ENCODE measurements at regions not wholly inside any gene's neighbourhood (a gene's known extent, or its start where the extent isn't known, plus 50 kb on each side); places are given as distances from the start of the nearest gene placed in this dataset.
"Not testable (repeated sequence)": the region's sequence is repeated elsewhere in the genome, so short reads cannot be mapped to it uniquely, and the experiment has no call there.

GRCh38 chr10:23975431-23975830 is 233.5 kb upstream of the KIAA1217 start:
- no peak for FAIRE-seq

DNA sequence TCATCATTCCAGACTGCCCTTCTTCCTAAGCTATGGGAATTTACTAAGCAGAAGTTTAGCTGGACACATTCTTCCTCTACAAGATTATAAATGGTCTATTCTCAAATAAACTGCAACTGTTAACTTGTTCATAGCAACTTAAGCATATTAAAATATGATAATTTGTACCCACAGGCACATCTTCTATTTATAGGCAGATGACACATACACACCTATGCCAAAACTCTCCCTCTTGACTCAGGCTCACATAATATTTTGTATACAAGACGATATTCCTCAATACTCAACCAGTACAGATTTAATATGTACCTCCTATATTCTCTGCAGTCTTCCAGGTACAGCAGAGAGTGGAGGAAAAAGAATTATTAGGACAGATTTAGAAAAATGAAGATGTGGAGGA is 232.7 kb upstream of the KIAA1217 start:
- FAIRE-seq, result no peak

GRCh38 chr10:23978317-23978716 is 230.6 kb upstream of the KIAA1217 start:
- FAIRE-seq, result no peak

GRCh38 chr10:23980094-23980493 is 228.8 kb upstream of the KIAA1217 start:
- FAIRE-seq, result no peak

- no peak for FAIRE-seq
These were observed 227.2 kb upstream of the KIAA1217 start for GRCh38 chr10:23981520-23982309.

- not testable (repeated sequence) for FAIRE-seq
These were observed 224.5 kb upstream of the KIAA1217 start for GRCh38 chr10:23984405-23984804.

DNA sequence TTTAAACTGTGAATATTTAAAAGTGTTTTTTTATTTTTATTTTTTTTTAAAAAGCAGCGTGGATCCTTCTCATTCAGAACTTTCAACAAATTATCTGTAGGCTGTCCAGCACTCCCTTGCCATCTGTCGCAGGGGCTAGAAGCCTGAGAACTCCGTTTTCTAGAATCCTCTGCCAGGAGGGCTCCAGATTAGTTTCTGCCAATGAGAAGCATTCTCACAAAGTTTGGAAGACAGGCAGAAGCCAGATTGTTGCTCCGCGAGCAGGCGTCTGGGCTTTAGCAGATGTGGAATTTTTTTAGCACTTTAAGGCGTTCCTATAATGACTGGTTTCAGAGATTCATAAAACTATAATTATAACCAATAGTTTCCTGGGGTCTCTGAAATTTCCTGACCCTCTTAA is 220.9 kb upstream of the KIAA1217 start:
- no peak for FAIRE-seq

- FAIRE-seq, result peak; percentile 99
These were observed 214.4 kb upstream of the KIAA1217 start for GRCh38 chr10:23994459-23995046.

DNA sequence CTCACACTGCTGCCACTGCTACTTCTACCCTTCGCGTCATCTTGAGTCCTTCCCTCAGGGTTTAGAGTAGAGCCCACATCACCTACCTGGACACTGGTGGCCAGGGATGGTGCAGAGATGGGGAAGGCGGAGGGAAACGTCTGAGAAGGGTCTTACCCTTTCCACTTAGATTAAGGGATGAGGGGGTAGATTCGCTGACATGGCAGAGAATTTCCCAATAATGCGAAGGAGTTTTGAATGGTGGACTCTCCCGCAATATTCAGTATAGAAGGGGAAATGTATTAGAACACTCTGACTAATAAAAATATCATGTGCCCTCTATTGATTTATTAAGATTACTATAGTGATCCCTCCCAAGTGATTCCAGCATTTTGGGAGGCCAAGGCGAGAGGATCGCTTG is 209.5 kb upstream of the KIAA1217 start:
- no peak for FAIRE-seq

DNA sequence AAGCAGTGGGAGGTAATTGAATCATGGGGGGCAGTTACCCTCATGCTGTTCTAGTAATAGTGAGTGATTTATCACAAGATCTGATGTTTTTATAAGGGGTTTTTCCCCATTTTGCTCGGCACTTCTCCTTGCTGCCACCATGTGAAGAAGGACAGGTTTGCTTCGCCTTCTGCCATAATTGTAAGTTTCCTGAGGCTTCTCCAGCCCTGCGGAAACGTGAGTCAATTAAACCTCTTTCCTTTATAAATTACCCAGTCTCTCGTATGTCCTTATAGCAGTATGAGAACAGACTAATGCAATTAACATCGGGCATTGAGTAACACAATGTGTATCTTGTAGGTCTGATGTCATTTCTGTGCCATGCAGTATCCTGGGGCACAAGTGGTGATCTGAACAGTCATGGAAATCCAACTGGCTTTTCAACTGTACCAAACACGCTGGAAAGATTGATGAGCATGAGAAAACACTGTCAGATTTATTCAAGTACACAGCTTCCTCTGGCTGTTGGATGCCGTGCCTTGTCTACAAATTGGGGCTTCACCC is 208.6 kb upstream of the KIAA1217 start:
- FAIRE-seq, result no peak

DNA sequence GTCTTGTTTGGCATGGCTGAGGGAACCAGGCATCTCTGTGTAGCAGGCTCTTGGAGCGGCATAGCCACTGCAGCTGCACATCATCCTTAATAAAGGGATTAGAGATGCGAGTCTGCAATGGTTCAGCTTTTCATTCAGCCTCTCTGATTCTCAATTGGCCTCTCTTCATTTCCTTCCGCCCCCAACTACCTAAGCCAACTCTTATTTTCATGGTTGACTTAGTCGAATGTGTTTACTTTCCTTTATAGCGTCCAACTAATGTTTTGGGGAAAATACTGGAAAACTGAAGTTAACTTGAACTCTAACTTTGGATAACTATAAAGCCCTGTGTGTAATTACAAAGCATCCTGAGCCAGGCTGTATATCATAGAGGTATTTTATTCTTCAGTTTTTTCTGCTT is 202.2 kb upstream of the KIAA1217 start:
- FAIRE-seq, result no peak

DNA sequence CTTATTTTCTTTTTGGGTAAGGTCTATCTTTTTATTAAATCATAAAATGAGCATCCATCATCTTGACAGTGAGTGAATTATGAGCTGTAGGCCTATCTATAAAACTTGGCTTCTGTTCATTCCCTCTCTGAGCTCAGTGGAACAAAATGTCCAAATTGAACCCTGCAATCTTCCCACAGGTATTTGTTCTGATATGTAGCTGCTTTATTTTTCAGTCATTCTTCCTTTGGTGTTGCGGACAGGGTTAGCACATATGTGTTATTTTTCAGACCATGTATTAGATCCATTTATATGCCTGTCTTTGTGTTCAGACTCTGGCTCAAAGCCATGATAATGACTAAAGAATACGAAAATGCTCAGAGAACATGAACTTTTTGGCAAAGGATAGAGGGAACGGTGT is 201.6 kb upstream of the KIAA1217 start:
- FAIRE-seq, result no peak

- no peak for FAIRE-seq
These were observed 200.5 kb upstream of the KIAA1217 start for GRCh38 chr10:24008164-24009091.

GRCh38 chr10:24009115-24009514 is 199.8 kb upstream of the KIAA1217 start:
- FAIRE-seq, result no peak

GRCh38 chr10:24009736-24010135 is 199.2 kb upstream of the KIAA1217 start:
- FAIRE-seq, result no peak

DNA sequence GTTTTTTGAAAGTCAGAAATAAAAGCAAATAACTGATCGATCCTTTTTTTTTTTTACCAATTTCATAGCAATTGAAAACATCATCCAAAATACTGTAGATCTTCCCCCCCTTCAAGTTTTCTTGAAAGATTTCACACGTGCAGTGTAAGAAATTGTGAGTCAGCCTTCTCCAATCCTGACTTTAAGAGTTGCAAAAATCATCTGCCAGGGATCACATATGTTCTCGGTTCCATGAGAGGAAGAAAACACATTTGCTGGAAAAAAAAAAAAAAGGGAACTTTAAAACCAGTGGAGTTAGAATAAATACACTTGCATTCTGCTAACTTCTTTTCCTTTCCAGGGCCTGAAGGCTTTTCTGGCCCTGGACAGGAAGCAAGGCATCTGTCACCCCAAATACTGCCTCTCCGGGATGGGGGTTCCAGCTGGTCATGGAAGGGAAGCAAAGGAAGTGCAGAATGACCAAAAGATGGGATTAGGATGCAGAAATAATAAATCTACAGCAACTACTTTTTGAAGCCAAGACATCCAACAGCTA is 198.4 kb upstream of the KIAA1217 start:
- FAIRE-seq, result no peak

- FAIRE-seq, result no peak
These were observed 196.6 kb upstream of the KIAA1217 start for GRCh38 chr10:24012249-24012803.

DNA sequence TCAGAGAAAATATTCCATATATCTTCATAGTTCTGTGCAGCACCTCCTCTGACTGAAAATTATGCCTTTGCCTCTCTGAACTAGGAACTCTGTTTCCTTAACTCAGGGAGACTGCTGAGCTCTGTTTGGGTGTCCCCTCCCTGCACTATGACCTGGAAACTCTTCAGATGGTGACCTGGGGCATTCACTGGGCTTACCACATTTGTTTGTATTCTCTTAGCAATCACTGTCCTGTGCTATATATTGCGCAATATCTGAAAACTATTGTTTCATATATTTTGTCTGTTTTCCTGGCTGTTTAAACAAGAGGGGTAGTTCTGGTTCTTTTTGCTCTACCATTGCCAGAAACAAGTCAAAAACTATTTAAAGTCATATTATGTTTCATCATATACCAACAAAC is 181.8 kb upstream of the KIAA1217 start:
- no peak for FAIRE-seq

DNA sequence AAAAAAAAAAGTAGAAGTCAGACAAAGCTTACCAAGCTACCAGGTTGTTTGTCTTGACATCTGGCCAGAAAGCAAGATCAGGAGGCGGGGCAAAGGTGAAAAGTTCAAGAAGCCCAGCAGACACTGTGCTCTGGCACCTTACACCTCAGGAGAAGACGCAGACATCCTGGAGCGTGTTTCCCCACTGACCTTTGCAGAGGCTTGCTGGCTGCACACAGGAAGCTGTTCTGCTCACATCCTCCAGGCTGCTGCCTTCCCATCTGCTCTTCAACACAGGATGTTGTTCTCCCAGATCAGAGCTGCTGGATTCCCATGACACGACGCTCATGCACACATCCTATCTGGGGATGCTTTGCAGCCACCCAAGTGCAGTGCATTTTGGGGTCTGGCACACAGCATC is 174.4 kb upstream of the KIAA1217 start:
- no peak for FAIRE-seq

GRCh38 chr10:24035761-24036160 is 173.2 kb upstream of the KIAA1217 start:
- FAIRE-seq, result no peak

GRCh38 chr10:24039315-24039714 is 169.6 kb upstream of the KIAA1217 start:
- FAIRE-seq, result no peak

- FAIRE-seq, result no peak
These were observed 169.0 kb upstream of the KIAA1217 start for GRCh38 chr10:24039897-24040296.

- no peak for FAIRE-seq
These were observed 167.9 kb upstream of the KIAA1217 start for GRCh38 chr10:24041034-24041433.

Data from islet of Langerhans (tissue), 1 donor.